ENCODE measurements at regions not wholly inside any gene's neighbourhood (a gene's known extent, or its start where the extent isn't known, plus 50 kb on each side); places are given as distances from the start of the nearest gene placed in this dataset.
"Not testable (repeated sequence)": the region's sequence is repeated elsewhere in the genome, so short reads cannot be mapped to it uniquely, and the experiment has no call there.

GRCh38 chr5:36407396-36407795 lies 105.7 kb upstream of the RANBP3L start:
- TF ChIP-seq POLR2AphosphoS5 (IDR thresholded peaks at IDR 0.05) (no peak), CTCF (IDR thresholded peaks at IDR 0.05) (no peak), POLR2A (IDR thresholded peaks at IDR 0.05) (no peak)

DNA sequence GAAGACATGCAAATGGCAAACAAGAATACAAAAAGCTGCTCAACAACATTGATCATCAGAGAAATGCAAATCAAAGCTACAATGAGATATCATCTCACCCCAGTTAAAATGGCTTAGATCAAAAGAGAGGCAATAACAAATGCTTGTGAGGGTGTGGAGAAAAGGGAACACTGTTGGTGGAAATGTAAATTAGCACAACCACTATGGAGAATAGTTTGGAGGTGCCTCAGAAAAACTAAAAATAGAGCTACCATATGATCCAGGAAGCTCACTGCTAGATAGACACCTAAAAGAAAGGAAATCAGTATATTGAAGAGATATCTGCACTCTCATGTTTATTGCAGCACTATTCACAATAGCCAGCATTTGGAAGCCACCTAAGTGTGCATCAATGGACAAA lies 108.0 kb upstream of the RANBP3L start:
- H3K36me3 ChIP-seq; H3K4me3 ChIP-seq; DNase-seq (ENCODE audit: low spot score in 2 of 2); H3K9me3 ChIP-seq; H3K27ac ChIP-seq; H3K27me3 ChIP-seq; H3K4me1 ChIP-seq; intact Hi-C loops (cut with DNase I; ENCODE audit: low total_unique reads): not testable (repeated sequence)

More at GRCh38 chr5:36407396-36407795, 105.7 kb upstream of the RANBP3L start:
- no peaks in the 10 kb centered on the region for H3K9me3 ChIP-seq
- H3K4me3 ChIP-seq = no peak overlapping the region
- H3K36me3 ChIP-seq = no peaks in the 10 kb centered on the region
- H3K27me3 ChIP-seq = no peaks in the 10 kb centered on the region
- DNase-seq (ENCODE audit: low spot score in 2 of 2) = no peak
- H3K4me1 ChIP-seq = no peaks in the 10 kb centered on the region
- intact Hi-C loops (cut with DNase I; ENCODE audit: low total_unique reads) = no loop called here
- H3K27ac ChIP-seq = no peak overlapping the region

DNA sequence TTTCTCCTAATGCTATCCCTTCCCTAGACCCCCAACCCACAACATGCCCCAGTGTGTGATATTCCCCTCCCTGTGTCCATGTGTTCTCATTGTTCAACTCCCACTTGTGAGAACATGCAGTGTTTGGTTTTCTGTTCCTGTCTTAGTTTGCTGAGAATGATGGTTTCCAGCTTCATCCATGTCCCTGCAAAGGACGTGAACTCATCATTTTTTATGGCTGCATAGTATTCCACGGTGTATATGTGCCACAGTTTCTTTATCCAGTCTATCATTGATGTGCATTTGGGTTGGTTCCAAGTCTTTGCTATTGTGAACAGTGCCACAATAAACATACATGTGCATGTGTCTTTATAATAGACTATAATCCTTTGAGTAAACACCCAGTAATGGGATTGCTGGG lies 109.0 kb upstream of the RANBP3L start:
- DNase-seq (ENCODE audit: low spot score in 2 of 2); H3K4me3 ChIP-seq; intact Hi-C loops (cut with DNase I; ENCODE audit: low total_unique reads); H3K36me3 ChIP-seq; H3K9me3 ChIP-seq; H3K27me3 ChIP-seq; H3K4me1 ChIP-seq; H3K27ac ChIP-seq: not testable (repeated sequence)

DNA sequence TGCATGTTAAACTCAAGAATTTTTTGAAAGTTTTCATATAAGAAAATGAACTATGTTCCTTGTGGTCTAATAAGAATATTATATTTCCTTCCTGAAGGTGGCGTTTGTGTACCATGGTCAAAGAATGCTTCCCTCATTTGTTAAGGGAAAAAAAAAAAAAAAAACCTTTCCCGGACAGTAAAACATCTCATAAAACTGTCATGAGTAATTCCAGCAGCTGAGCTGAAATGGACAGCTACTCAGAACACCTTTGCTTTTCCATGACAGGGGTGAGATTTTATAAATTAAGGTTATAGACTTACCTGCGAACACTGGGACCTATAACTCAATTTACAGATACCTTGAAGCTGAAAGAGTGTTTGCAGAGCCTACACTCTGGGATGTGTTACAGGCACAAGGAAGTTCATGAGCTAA lies 113.2 kb upstream of the RANBP3L start:
- DNase-seq (ENCODE audit: low spot score in 2 of 2) = no peak
- TF ChIP-seq CTCF (IDR thresholded peaks at IDR 0.05) = peak; percentile 40 to 56 (median 41)
- TF ChIP-seq POLR2AphosphoS5 (IDR thresholded peaks at IDR 0.05) = no peak
- no peak for TF ChIP-seq POLR2A (IDR thresholded peaks at IDR 0.05)
- Histone ChIP-seq H3K36me3 (no peaks in the 10 kb centered on the region), H3K27me3 (no peaks in the 10 kb centered on the region), H3K4me1 (no peaks in the 10 kb centered on the region), H3K9me3 (no peaks in the 10 kb centered on the region), H3K27ac (no peak overlapping the region), H3K4me3 (no peak overlapping the region)
- intact Hi-C loops (cut with DNase I; ENCODE audit: low total_unique reads) = no loop called here

DNA sequence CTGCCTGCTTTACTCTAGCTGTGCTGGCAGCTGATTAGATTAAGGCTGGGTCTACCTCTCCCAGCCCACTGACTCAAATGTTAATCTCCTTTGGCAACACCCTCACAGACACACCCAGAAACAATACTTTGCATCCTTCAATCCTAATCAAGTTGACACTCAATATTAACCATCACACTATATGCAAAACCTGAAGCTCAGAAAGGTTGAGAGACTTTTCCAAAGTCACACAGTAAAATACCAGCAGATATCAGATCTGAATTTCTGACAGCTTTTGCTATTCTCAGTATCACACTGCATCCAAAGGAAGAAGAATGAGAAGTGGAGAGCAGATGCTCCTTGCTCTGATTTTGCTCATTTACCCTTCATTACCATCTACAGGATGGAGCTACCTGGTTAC lies 114.9 kb upstream of the RANBP3L start:
- H3K27me3 ChIP-seq = no peaks in the 10 kb centered on the region
- no peaks in the 10 kb centered on the region for H3K4me1 ChIP-seq
- no peak overlapping the region for H3K4me3 ChIP-seq
- intact Hi-C loops (cut with DNase I; ENCODE audit: low total_unique reads) = no loop called here
- no peak for TF ChIP-seq POLR2A (IDR thresholded peaks at IDR 0.05)
- TF ChIP-seq POLR2AphosphoS5 (IDR thresholded peaks at IDR 0.05) = no peak
- TF ChIP-seq CTCF (IDR thresholded peaks at IDR 0.05) = no peak
- H3K36me3 ChIP-seq = no peaks in the 10 kb centered on the region
- H3K9me3 ChIP-seq = no peaks in the 10 kb centered on the region
- no peak for DNase-seq (ENCODE audit: low spot score in 2 of 2)
- H3K27ac ChIP-seq = no peak overlapping the region

GRCh38 chr5:36417221-36417620 lies 115.5 kb upstream of the RANBP3L start:
- Histone ChIP-seq H3K4me3 (no peak overlapping the region), H3K27me3 (no peaks in the 10 kb centered on the region), H3K4me1 (no peaks in the 10 kb centered on the region), H3K36me3 (no peaks in the 10 kb centered on the region), H3K9me3 (no peaks in the 10 kb centered on the region), H3K27ac (no peak overlapping the region)
- no peak for DNase-seq (ENCODE audit: low spot score in 2 of 2)
- no peak for TF ChIP-seq POLR2A (IDR thresholded peaks at IDR 0.05)
- TF ChIP-seq CTCF (IDR thresholded peaks at IDR 0.05) = no peak
- no peak for TF ChIP-seq POLR2AphosphoS5 (IDR thresholded peaks at IDR 0.05)
- intact Hi-C loops (cut with DNase I; ENCODE audit: low total_unique reads) = no loop called here
